ENCODE measurements at regions not wholly inside any gene's neighbourhood (a gene's known extent, or its start where the extent isn't known, plus 50 kb on each side); places are given as distances from the start of the nearest gene placed in this dataset.
A peak's percentile ranks its signal among the peaks of the same experiment; 100 is the strongest.

DNA sequence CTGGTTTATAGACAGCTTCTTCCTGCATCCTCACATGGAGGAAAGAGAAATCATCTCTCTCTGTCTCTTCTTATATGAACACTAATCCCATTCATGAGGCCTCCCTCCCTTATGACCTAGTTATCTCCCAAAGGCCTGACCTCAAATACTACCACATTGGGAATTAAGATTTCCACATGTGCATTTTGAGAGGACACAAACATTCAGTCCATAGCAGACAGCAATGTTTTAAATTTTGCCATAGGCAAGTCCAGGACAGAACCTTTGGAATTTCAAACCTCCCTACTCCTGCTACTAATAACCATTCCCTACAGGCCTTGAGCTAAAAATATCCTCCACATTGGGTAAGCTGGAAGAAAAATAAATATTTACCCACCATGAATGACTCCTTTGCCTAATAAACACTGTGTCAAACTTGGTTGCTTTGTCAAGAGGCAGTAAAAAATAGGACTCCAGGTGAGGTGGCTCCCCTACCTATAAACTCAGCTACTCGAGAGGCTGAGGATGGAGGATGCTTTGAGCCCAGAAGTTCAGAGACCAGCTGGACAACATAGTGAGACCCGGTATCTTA lies 113.7 kb downstream of the ZNF281 start (continued):
- TF ChIP-seq, protein P1, sequence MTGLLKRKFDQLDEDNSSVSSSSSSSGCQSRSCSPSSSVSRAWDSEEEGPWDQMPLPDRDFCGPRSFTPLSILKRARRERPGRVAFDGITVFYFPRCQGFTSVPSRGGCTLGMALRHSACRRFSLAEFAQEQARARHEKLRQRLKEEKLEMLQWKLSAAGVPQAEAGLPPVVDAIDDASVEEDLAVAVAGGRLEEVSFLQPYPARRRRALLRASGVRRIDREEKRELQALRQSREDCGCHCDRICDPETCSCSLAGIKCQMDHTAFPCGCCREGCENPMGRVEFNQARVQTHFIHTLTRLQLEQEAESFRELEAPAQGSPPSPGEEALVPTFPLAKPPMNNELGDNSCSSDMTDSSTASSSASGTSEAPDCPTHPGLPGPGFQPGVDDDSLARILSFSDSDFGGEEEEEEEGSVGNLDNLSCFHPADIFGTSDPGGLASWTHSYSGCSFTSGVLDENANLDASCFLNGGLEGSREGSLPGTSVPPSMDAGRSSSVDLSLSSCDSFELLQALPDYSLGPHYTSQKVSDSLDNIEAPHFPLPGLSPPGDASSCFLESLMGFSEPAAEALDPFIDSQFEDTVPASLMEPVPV (CRISPR knock-in tag; IDR thresholded peaks at IDR 0.05), result no peak
- TF ChIP-seq POLR2AphosphoS5 (IDR thresholded peaks at IDR 0.05; ENCODE audit: low read depth, low read length) (no peak), PLRG1 (conservative IDR thresholded peaks at IDR 0.05) (no peak), KDM1A (CRISPR knock-in tag; IDR thresholded peaks at IDR 0.05) (no peak), FOXP1 (IDR thresholded peaks at IDR 0.05) (no peak), FOXP1 (CRISPR knock-in tag; IDR thresholded peaks at IDR 0.05) (peak; percentile 84), KDM6A (CRISPR knock-in tag; IDR thresholded peaks at IDR 0.05; ENCODE audit: low read depth) (no peak), ZNF652 (CRISPR knock-in tag; IDR thresholded peaks at IDR 0.05; ENCODE audit: borderline replicate concordance, low read depth) (no peak), TBL1XR1 (IDR thresholded peaks at IDR 0.05; ENCODE audit: borderline replicate concordance, low read length, partially characterized antibody) (peak; percentile 21), BCL6 (CRISPR knock-in tag; IDR thresholded peaks at IDR 0.05) (peak; percentile 78), THYN1 (CRISPR knock-in tag; IDR thresholded peaks at IDR 0.05; ENCODE audit: borderline replicate concordance, low read depth) (no peak), THAP11 (CRISPR knock-in tag; IDR thresholded peaks at IDR 0.05) (peak; percentile 40; the same call in 1 of the 2 replicates), DPF2 (CRISPR knock-in tag; IDR thresholded peaks at IDR 0.05; ENCODE audit: borderline replicate concordance, low read depth) (peak; percentile 61; the same call in 1 of the 2 replicates), ZNF430 (CRISPR knock-in tag; IDR thresholded peaks at IDR 0.05) (no peak), ELF3 (CRISPR knock-in tag; IDR thresholded peaks at IDR 0.05) (0 out of 2 replicates have a peak, but pooled peaks have one; percentile 23), ATRX (CRISPR knock-in tag; IDR thresholded peaks at IDR 0.05; ENCODE audit: borderline replicate concordance) (no peak), GATAD1 (CRISPR knock-in tag; IDR thresholded peaks at IDR 0.05) (peak; percentile 29; the same call in 1 of the 2 replicates), ZNF296 (CRISPR knock-in tag; conservative IDR thresholded peaks at IDR 0.05) (no peak), ZEB1 (IDR thresholded peaks at IDR 0.05; ENCODE audit: insufficient replicate concordance, low read depth) (no peak), FOXO1 (CRISPR knock-in tag; IDR thresholded peaks at IDR 0.05) (peak; percentile 69; the same call in 1 of the 2 replicates), GATAD2A (CRISPR knock-in tag; IDR thresholded peaks at IDR 0.05) (peak; percentile 94), ZNF251 (CRISPR knock-in tag; IDR thresholded peaks at IDR 0.05) (no peak), ZMYM4 (CRISPR knock-in tag; IDR thresholded peaks at IDR 0.05) (peak; percentile 28; the same call in 1 of the 2 replicates), ZBTB21 (CRISPR knock-in tag; IDR thresholded peaks at IDR 0.05) (peak; percentile 48; the same call in 1 of the 2 replicates), PTBP1 (IDR thresholded peaks at IDR 0.05; ENCODE audit: low read depth, low read length, poor library complexity, severe bottlenecking) (no peak), SP2 (CRISPR knock-in tag; IDR thresholded peaks at IDR 0.05) (no peak)
- TF ChIP-seq, protein P2, sequence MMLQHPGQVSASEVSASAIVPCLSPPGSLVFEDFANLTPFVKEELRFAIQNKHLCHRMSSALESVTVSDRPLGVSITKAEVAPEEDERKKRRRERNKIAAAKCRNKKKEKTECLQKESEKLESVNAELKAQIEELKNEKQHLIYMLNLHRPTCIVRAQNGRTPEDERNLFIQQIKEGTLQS (CRISPR knock-in tag; IDR thresholded peaks at IDR 0.05), result no peak
- TF ChIP-seq, protein P3, sequence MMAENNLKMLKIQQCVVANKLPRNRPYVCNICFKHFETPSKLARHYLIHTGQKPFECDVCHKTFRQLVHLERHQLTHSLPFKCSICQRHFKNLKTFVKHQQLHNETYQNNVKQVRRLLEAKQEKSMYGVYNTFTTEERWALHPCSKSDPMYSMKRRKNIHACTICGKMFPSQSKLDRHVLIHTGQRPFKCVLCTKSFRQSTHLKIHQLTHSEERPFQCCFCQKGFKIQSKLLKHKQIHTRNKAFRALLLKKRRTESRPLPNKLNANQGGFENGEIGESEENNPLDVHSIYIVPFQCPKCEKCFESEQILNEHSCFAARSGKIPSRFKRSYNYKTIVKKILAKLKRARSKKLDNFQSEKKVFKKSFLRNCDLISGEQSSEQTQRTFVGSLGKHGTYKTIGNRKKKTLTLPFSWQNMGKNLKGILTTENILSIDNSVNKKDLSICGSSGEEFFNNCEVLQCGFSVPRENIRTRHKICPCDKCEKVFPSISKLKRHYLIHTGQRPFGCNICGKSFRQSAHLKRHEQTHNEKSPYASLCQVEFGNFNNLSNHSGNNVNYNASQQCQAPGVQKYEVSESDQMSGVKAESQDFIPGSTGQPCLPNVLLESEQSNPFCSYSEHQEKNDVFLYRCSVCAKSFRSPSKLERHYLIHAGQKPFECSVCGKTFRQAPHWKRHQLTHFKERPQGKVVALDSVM (CRISPR knock-in tag; IDR thresholded peaks at IDR 0.05), result peak; percentile 73; the same call in 1 of the 2 replicates
- TF ChIP-seq, protein P4, sequence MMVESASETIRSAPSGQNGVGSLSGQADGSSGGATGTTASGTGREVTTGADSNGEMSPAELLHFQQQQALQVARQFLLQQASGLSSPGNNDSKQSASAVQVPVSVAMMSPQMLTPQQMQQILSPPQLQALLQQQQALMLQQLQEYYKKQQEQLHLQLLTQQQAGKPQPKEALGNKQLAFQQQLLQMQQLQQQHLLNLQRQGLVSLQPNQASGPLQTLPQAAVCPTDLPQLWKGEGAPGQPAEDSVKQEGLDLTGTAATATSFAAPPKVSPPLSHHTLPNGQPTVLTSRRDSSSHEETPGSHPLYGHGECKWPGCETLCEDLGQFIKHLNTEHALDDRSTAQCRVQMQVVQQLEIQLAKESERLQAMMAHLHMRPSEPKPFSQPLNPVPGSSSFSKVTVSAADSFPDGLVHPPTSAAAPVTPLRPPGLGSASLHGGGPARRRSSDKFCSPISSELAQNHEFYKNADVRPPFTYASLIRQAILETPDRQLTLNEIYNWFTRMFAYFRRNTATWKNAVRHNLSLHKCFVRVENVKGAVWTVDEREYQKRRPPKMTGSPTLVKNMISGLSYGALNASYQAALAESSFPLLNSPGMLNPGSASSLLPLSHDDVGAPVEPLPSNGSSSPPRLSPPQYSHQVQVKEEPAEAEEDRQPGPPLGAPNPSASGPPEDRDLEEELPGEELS (CRISPR knock-in tag; IDR thresholded peaks at IDR 0.05), result peak; percentile 76

Measured in HepG2 (cell line).